LHCN-M2 (cell line): ENCODE measurements at regions not wholly inside any gene's neighbourhood (a gene's known extent, or its start where the extent isn't known, plus 50 kb on each side); places are given as distances from the start of the nearest gene placed in this dataset.
A peak's percentile ranks its signal among the peaks of the same experiment; 100 is the strongest.

Experiments used
- DNase-seq: peaks from one replicate; pipeline ENCODE4 v3.0.0-alpha.2; 2012; ENCODE audit warnings: low read depth

- DNase-seq: no peak
Observed at GRCh38 chr21:16072221-16072620, 342.4 kb downstream of the USP25 start.

- DNase-seq: peak; percentile 22
Observed at GRCh38 chr21:16072737-16073136, 343.0 kb downstream of the USP25 start.

- DNase-seq: no peak
Observed at GRCh38 chr21:16073586-16073985, 343.8 kb downstream of the USP25 start.

DNA sequence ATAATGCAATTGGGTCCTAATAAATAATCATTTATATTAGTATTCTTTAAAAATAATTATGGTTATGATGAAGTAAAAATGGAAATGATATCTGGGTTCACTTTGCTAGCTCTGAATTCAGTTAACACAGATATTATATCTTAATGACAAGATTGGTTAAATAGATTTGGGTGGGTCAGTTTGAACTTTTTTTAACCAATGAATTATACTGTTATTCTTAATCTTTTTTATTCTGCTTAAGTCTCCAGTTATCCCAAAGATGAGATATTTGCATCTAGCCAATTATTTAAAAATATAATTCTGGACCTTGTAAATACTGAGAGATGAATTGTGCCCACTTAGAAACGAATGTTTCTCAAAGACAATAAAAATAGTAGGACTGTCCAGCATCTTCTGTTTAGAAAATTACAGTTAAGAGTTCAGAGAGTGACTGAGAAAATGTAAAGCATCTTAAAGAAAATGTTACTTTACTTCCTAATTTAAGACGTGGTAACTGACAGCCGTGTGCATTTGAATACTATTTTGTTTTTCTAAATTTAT is 345.2 kb downstream of the USP25 start:
- DNase-seq: no peak

DNA sequence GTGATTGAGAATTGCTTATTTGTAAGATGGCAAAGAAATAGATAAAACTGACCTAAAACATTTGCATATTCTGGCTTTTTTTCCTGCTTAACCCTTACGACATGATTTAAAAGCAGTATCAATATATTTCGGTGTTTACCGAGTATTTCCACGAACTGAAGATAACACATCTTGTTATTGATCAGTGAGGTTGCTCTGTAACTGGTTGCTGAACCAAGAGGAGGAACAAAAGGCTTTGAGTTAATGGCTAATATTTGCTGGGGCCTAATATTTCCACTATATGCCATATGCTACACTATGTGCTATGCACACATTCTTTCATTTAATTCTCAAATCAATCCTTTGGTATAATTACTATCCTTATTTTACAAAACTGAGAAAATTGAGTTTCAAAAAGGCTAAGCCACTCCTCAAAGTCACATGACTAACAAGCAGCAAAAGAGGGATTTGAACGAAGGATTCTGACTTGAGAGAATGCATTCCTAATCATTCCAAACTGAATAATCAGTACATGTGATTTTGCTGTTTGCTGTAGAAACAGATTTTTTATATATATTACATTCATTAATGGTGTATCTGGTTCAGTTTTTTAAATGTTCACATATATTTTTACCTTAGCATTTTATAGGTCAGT is 346.0 kb downstream of the USP25 start:
- no peak for DNase-seq

GRCh38 chr21:16076465-16076864 is 346.7 kb downstream of the USP25 start:
- DNase-seq: no peak

DNA sequence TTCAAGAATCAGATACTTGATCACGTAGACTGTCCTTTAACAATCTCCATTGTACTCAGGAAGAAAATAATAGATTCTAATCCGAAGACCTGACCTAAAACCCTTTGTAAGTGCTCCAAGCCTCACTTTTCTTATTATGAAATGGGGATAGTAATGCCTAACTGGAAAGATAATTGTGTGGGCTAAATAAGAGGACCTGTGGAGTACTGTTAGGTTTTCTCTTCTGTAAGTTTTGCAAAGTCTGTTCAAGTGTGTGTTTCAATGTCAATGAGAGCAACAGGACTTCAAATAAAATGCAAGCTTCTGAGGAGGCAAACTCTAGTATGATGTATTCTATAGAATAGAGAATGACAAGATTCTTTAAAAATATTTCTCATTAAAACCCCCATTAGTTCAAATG is 348.6 kb downstream of the USP25 start:
- DNase-seq: no peak

- DNase-seq: peak; percentile 47
Observed at GRCh38 chr21:16079830-16080229, 350.0 kb downstream of the USP25 start.

GRCh38 chr21:16081304-16081703 is 351.5 kb downstream of the USP25 start:
- DNase-seq: no peak

- DNase-seq: peak; percentile 28
Observed at GRCh38 chr21:16082038-16082816, 352.4 kb downstream of the USP25 start.

- DNase-seq: peak; percentile 80
Observed at GRCh38 chr21:16084776-16085364, 355.1 kb downstream of the USP25 start.

- peak; percentile 76 for DNase-seq
Observed at GRCh38 chr21:16085421-16085820, 355.6 kb downstream of the USP25 start.

DNA sequence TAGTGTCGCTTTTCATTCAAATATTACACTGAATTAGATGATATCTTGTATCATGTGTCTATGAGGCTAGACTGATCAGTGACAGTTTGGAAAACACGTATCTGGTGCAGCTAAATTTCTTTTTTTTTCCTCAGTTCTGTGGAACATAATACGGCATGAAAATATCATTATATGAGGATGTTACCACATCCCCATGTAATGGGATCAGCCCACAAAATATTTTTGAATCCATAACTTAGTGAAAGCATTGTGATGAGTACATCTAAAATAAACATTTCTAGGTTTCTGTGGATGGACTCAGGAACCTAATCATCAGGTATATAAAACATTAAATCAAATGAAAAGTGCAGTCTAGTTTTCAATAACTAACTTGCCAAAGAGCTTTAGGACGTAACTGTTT is 356.3 kb downstream of the USP25 start:
- DNase-seq: peak; percentile 37

DNA sequence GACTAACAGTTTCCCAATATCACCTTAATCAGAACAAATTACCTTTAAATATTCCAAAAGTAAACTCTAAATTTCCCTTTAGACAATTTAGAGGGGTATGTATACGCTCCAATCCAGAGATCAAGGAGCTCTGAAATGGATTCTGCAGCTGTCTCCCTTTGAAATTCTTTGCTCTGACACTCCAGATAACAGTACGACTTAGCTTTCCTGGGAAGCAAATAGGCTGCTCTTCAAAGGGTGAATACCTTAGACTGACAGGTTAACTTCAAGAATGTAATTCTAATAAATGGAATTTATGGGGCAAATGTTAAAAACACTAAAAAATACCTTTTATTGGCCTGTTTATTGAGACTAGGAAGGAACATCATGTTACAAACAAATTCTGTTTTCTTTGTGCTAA is 357.2 kb downstream of the USP25 start:
- DNase-seq: no peak

DNA sequence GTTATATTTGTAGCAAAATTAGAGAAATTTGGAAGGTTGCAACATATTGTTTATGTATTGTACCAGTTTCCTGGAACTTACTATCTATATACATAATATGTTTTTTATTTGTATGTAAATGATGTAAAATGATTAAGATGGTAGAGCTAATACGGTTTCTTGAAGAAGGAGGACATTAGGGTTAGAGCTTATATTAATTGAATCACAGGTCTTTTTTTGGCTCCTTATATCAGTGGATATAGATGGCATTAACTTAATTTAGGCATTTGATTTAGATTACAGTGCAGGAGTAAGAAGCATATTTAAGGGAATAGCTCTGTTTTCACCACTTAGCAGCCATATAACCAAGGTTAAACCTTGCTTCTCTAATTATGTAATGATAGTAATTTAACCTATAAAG is 357.7 kb downstream of the USP25 start:
- DNase-seq: no peak

DNA sequence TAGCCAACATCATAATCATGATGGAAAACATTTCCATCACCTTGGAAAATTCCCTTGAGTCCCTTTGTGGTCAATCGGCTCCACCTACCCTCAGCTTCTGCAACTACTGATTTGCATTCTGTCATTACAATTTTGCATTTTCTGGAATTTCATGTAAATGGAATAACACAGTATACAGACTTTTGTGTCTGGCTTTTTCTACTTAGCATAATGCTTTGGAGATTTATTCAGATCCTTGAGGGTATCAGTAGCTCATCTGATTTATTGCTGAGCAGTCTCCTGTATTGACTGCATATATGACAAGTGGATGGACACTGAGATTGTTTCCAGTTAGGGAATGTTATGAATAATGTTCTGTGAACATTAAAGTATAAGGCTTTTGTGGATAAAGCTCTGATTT is 358.3 kb downstream of the USP25 start:
- DNase-seq: no peak

DNA sequence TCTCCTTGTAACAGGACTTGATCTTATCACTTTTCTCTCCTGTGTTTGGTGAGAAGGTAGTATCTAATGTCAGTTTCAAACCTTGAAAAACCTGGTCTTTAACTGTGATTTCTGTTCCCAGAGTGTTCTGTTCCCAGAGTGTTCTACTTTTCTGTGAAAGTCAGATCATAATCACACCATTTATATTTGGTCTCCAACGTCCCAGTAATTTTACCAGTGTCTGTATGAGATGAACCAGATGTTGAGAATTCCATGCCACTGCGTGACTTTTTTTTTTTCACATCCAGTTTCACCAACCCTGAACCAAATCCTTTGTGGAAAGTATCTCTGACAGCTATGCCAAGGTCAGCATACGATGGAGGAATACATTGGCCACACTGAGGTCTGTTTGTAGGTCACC is 365.2 kb downstream of the USP25 start:
- DNase-seq: no peak

DNA sequence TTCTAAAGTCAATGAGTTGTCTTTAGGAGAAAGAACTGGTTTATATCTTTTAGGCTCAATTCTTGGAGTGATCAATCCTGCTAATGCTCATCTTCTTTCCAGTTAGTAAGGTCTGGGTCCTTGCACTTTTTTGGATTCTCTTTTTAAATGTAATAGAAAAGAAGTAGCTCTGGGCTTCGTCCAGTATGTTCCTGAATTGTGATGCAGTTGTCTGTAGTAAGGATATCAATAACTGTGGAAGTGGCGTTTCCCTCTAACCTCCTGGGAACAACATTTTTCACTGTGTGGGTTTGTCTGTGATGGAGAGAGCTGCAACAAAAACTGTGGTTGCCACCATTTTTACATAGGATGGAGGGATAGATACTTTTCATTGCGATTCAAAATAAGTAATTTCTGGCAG is 367.2 kb downstream of the USP25 start:
- no peak for DNase-seq

GRCh38 chr21:16102113-16102512 is 372.3 kb downstream of the USP25 start:
- no peak for DNase-seq

GRCh38 chr21:16108561-16109075 is 378.8 kb downstream of the USP25 start:
- no peak for DNase-seq

DNA sequence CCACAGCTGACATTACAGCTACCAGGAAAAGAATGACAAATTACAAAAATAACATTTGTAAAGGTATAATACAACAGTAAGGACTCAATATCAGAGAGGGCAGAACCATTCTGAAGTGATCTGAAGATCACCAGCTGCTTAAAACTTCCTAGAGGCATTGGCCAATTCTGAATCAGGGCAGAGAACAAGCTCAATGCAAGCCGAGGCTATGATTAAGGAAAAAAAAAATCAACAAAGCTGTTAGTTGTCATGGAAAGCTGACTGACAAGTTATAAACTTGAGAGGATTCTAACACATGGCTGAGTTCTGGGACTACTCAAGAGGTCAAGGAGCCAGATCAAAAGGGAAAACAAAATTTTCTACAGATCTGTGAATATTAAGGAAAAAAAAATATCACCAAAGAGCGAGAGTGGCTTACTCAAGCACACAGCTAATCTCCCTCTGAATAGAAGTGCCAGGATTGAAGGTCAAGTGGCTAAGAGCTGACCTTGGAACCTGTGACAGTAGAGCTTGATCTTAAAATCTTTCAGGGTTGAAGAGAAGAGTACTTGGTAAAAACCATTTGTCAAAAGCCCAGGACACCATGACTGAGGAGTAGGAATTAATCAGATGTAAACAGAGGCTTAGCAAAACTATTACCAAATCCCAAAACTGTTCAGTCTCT is 383.4 kb downstream of the USP25 start:
- DNase-seq: peak; percentile 46

- DNase-seq: no peak
Observed at GRCh38 chr21:16115461-16115860, 385.7 kb downstream of the USP25 start.
